SK-N-SH (cell line): ENCODE measurements at regions not wholly inside any gene's neighbourhood (a gene's known extent, or its start where the extent isn't known, plus 50 kb on each side); places are given as distances from the start of the nearest gene placed in this dataset.

Experiments
- CTCF ChIA-PET: fragments of 300-600, 350-600 bp; formaldehyde crosslinking; extraction: SDS; loops from one replicate; lab custom pipeline; 2021; lab: Yijun Ruan, JAX
- POLR2A ChIA-PET: fragments of 350-600 bp; sonication (Branson Sonifier 250); formaldehyde crosslinking; extraction: SDS; loops from one replicate; lab custom pipeline; 2020; ENCODE audit warnings: antibody characterized with exemption, inconsistent platforms; lab: Yijun Ruan, JAX
- DNase-seq: peaks from one replicate; pipeline ENCODE4 v3.0.0; 2012
- H2AFZ ChIP-seq: fragments of 200-600 bp; sonication (generic); 2 replicates; pipeline ENCODE4 v1.8.1; 2016; ENCODE audit warnings: antibody characterized with exemption, mild to moderate bottlenecking, low read depth
- H3F3A ChIP-seq: fragments of 200-600 bp; sonication (generic); replicated peaks from 2 replicates; pipeline ENCODE3; 2016; ENCODE audit warnings: antibody characterized with exemption, mild to moderate bottlenecking; ENCODE audit not compliant: insufficient read depth
- H3K27ac ChIP-seq, 2 experiments: fragments of 200-500 bp in 1 of 2; fragments of 200-600 bp in 1 of 2; sonication (Bioruptor generic) in 1 of 2; sonication (generic), shearing (Covaris generic) in 1 of 2; 2 replicates each; pipeline versions ENCODE4 v1.5.1 to v1.6.1; 2014 to 2016; ENCODE audit warnings: low read depth in 2 of 2, inconsistent platforms in 1 of 2, low read length in 1 of 2, mild to moderate bottlenecking in 1 of 2, mixed read lengths in 1 of 2
- H3K27me3 ChIP-seq: fragments of 200-600 bp; sonication (generic), shearing (Covaris generic); 2 replicates; pipeline ENCODE4 v1.6.1; 2016; ENCODE audit warnings: mixed run types; ENCODE audit not compliant: insufficient read depth
- H3K36me3 ChIP-seq, 2 experiments: fragments of 200-500 bp in 1 of 2; fragments of 200-600 bp in 1 of 2; sonication (Bioruptor generic) in 1 of 2; sonication (generic) in 1 of 2; replicated peaks in 1 of 2; 2 replicates each; pipeline versions ENCODE3 to v1.5.1; 2014 to 2016; ENCODE audit warnings: low read length in 1 of 2, mild to moderate bottlenecking in 1 of 2; ENCODE audit not compliant: insufficient read depth in 2 of 2, control insufficient read depth in 1 of 2
- H3K4me1 ChIP-seq, 2 experiments: fragments of 200-500 bp in 1 of 2; fragments of 200-600 bp in 1 of 2; sonication (Bioruptor generic) in 1 of 2; sonication (generic), shearing (Covaris generic) in 1 of 2; 2 replicates each; pipeline versions ENCODE4 v1.5.1 to v1.6.1; 2014 to 2016; ENCODE audit warnings: low read depth in 1 of 2, low read length in 1 of 2, mixed run types in 1 of 2; ENCODE audit not compliant: insufficient read depth in 2 of 2, control insufficient read depth in 1 of 2
- H3K4me2 ChIP-seq: fragments of 200-600 bp; sonication (generic), shearing (Covaris generic); 2 replicates; pipeline ENCODE4 v1.6.1; 2017; ENCODE audit warnings: mixed run types
- H3K4me3 ChIP-seq, 2 experiments: fragments of 200-500 bp in 1 of 2; fragments of 200-600 bp in 1 of 2; sonication (Bioruptor generic) in 1 of 2; sonication (generic), shearing (Covaris generic) in 1 of 2; 2 replicates each; pipeline versions ENCODE4 v1.5.1 to v1.8.1; 2014 to 2016; ENCODE audit warnings: low read depth in 2 of 2, inconsistent platforms in 1 of 2, low read length in 1 of 2, mild to moderate bottlenecking in 1 of 2, mixed read lengths in 1 of 2, moderate library complexity in 1 of 2
- H3K79me2 ChIP-seq: fragments of 200-600 bp; sonication (generic); 2 replicates; pipeline ENCODE4 v1.8.1; 2017; ENCODE audit warnings: mild to moderate bottlenecking; ENCODE audit not compliant: insufficient read depth
- H3K9ac ChIP-seq: fragments of 200-600 bp; sonication (generic); 2 replicates; pipeline ENCODE4 v1.6.1; 2017; ENCODE audit warnings: mixed run types
- H3K9me2 ChIP-seq: fragments of 200-600 bp; sonication (generic); 2 replicates; pipeline ENCODE4 v1.6.1; 2017; ENCODE audit warnings: mixed run types
- H3K9me3 ChIP-seq: fragments of 200-600 bp; sonication (generic); 2 replicates; pipeline ENCODE4 v1.6.1; 2017; ENCODE audit warnings: mixed run types, mild to moderate bottlenecking, moderate library complexity
- H4K20me1 ChIP-seq: fragments of 200-600 bp; sonication (generic); 2 replicates; pipeline ENCODE4 v1.6.1; 2017; ENCODE audit warnings: mild to moderate bottlenecking, mixed run types; ENCODE audit not compliant: insufficient read depth
- CHD2 ChIP-seq: fragments of 150-350 bp; IDR thresholded peaks from 2 replicates; pipeline ENCODE4 v1.6.1; 2018; ENCODE audit warnings: low read length; ENCODE audit not compliant: partially characterized antibody
- CTCF ChIP-seq: fragments of 200-600 bp; sonication (generic); IDR thresholded peaks from 2 replicates; pipeline ENCODE4 v1.6.1; 2017; ENCODE audit warnings: antibody characterized with exemption, mild to moderate bottlenecking, moderate library complexity
- EP300 ChIP-seq, 2 experiments: IDR thresholded peaks; 2 replicates each; pipeline versions ENCODE4 v1.4.0 to v1.6.1; 2012; ENCODE audit warnings: borderline replicate concordance in 1 of 2, low read depth in 1 of 2, low read length in 1 of 2
- FOXM1 ChIP-seq: IDR thresholded peaks from 2 replicates; pipeline ENCODE4 v1.4.0; 2012; ENCODE audit warnings: low read depth, mild to moderate bottlenecking
- IRF3 ChIP-seq: fragments of 150-350 bp; IDR thresholded peaks from 2 replicates; pipeline ENCODE4 v1.6.1; 2016; ENCODE audit warnings: mild to moderate bottlenecking, low read depth, low read length
- JUND ChIP-seq: IDR thresholded peaks from 2 replicates; pipeline ENCODE4 v1.4.0; 2012
- NFIC ChIP-seq: IDR thresholded peaks from 2 replicates; pipeline ENCODE4 v1.4.0; 2012; ENCODE audit warnings: borderline replicate concordance
- RAD21 ChIP-seq: IDR thresholded peaks from 2 replicates; pipeline ENCODE4 v1.6.1; 2012; ENCODE audit warnings: mild to moderate bottlenecking, low read length
- RCOR1 ChIP-seq: fragments of 150-350 bp; IDR thresholded peaks from 2 replicates; pipeline ENCODE4 v1.6.1; 2017; ENCODE audit warnings: antibody characterized with exemption, low read length
- RXRA ChIP-seq: IDR thresholded peaks from 2 replicates; pipeline ENCODE4 v1.4.0; 2012; ENCODE audit warnings: low read depth, mild to moderate bottlenecking, borderline replicate concordance
- SIN3A ChIP-seq: IDR thresholded peaks from 2 replicates; pipeline ENCODE4 v1.6.1; 2012; ENCODE audit warnings: low read depth, mild to moderate bottlenecking, low read length, moderate library complexity, borderline replicate concordance
- SMC3 ChIP-seq: IDR thresholded peaks from 2 replicates; pipeline ENCODE4 v1.6.1; 2012; ENCODE audit warnings: low read depth, low read length, improper control_type of control experiment
- TAF1 ChIP-seq: IDR thresholded peaks from 2 replicates; pipeline ENCODE4 v1.6.1; 2012; ENCODE audit warnings: low read depth, mild to moderate bottlenecking, low read length, moderate library complexity, borderline replicate concordance
- TEAD4 ChIP-seq: IDR thresholded peaks from 2 replicates; pipeline ENCODE4 v1.4.0; 2012; ENCODE audit warnings: mild to moderate bottlenecking, borderline replicate concordance; ENCODE audit not compliant: insufficient read depth
- USF1 ChIP-seq: IDR thresholded peaks from 2 replicates; pipeline ENCODE4 v1.4.0; 2012; ENCODE audit warnings: low read depth, borderline replicate concordance
- USF2 ChIP-seq: fragments of 150-350 bp; IDR thresholded peaks from 2 replicates; pipeline ENCODE4 v1.6.1; 2017; ENCODE audit warnings: antibody characterized with exemption, low read length, low read depth, borderline replicate concordance
- YY1 ChIP-seq: IDR thresholded peaks from 2 replicates; pipeline ENCODE4 v1.4.0; 2012; ENCODE audit warnings: low read depth, mild to moderate bottlenecking
- WGBS: methylation state at CpG from one replicate; pipeline ENCODE4 v1.1.6; 2017; ENCODE audit warnings: low lambda C conversion rate; 5-methylcytosine and 5-hydroxymethylcytosine counted together

GRCh38 chr3:193788189-193788991, 195.4 kb downstream of the OPA1 start:
- H3K27ac ChIP-seq: peak overlapping the region in 1 of 2 experiments; percentile 55; a peak in 2 of 4 replicates
- peak; percentile 75 for DNase-seq
- no peaks in the 10 kb centered on the region for H3K36me3 ChIP-seq
- peaks cover 2 to 27% of the 10 kb centered on the region in 2 experiments; a peak in 3 of 4 replicates for H3K4me1 ChIP-seq
- WGBS: 67% methylated on average over 13 of the region's 15 CpGs
- CTCF ChIA-PET: interaction anchor here (0.7 to 13.1 kb wide), 11 partner anchors 8 to 537 kb away, joined by 3 to 246 read pairs (median 4); partner anchors contain the start of gene HES1
- H3K4me3 ChIP-seq: peak overlapping the region in 1 of 2 experiments; percentile 27; a peak in 1 of 4 replicates
- H3K9me3 ChIP-seq: no peaks in the 10 kb centered on the region
- H2AFZ ChIP-seq: no peak overlapping the region
- no peaks in the 10 kb centered on the region for H3K27me3 ChIP-seq
- no peaks in the 10 kb centered on the region for H3K9me2 ChIP-seq
- no peaks in the 10 kb centered on the region for H4K20me1 ChIP-seq
- H3F3A ChIP-seq: no peaks in the 10 kb centered on the region
- no peak overlapping the region for H3K9ac ChIP-seq
- TF ChIP-seq RXRA: no peak
- no peak for TF ChIP-seq JUND
- TF ChIP-seq IRF3: no peak
- TF ChIP-seq SMC3: peak; percentile 48
- TF ChIP-seq YY1: no peak
- TF ChIP-seq TEAD4: no peak
- TF ChIP-seq CTCF: peak; percentile 51
- TF ChIP-seq CHD2: no peak
- TF ChIP-seq TAF1: no peak
- TF ChIP-seq RAD21: peak; percentile 74
- TF ChIP-seq SIN3A: no peak
- peak in 1 of 2 experiments; percentile 85; a peak in 2 of 4 replicates for TF ChIP-seq EP300 (IDR thresholded peaks at IDR 0.05; ENCODE audit: borderline replicate concordance in 1 of 2, low read depth in 1 of 2, low read length in 1 of 2)
- TF ChIP-seq FOXM1: no peak
- peak; percentile 96 for TF ChIP-seq RCOR1
- no peak for TF ChIP-seq USF2
- no peak for TF ChIP-seq USF1
- no peak for TF ChIP-seq NFIC
- TF ChIP-seq, all 33 proteins: peak for 5
- POLR2A ChIA-PET: interaction anchor here (1.2 kb wide), 1 partner anchor 528 kb away, joined by 3 read pairs; no protein-coding TSS in a partner anchor
- Histone ChIP-seq H3K79me2 (no peaks in the 10 kb centered on the region), H3K4me2 (no peak overlapping the region)
